T-helper 1 cell treated with Interleukin-12 subunit alpha and Interleukin-12 subunit beta and Interleukin-4 antibody, amounts not matched to agents 30 ng/mL and 1 ng/mL, for 36 hours (primary cell): ENCODE measurements at regions not wholly inside any gene's neighbourhood (a gene's known extent, or its start where the extent isn't known, plus 50 kb on each side); places are given as distances from the start of the nearest gene placed in this dataset.

Experiments
- intact Hi-C: fragments of 100-400 bp; cut with micrococcal nuclease; formaldehyde crosslinking; loops from one replicate; pipeline ENCODE4 v1.15.1; 2024

DNA sequence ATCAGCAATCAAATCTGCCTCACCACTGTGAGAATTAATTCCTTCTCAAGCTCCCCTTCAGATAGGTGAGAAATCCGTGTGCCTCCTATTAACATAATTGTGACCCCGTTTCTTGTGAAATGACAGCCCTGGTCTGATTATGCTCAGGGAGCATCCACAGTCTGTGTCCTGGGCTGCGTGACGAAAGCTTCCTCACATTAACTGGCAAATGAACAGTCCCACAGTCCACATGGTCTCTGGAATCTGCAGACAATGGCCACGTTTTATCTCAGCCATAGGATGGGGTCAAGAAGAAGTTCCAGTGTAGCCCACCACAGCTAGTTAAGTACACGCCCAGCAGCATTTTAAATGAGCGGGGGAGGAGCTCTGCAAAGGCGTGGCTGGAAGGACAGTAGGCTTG, 229.2 kb downstream of the RPS24 start:
- intact Hi-C loops = no loop called here

DNA sequence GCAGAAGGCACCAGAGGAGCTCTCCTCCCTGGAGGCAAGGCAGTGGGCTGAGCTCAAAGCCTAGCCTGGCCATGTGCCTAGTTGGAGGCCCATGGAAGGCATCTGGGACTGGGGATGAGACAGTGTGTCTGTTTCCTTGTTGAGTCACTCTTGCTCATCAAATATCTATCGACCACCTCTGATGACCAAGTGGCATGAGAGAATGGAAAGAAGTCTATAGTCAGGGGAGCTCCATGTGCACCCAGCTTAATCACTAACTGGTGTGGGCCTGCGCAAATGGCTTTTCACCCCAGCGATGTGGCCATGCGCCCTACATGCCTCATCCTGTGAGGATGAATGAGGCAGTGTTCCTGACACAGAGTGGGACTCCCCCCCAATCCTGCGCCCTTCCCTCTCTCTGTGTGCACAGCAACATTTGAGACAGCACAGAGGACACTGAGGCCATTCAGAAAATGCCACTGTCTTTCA, 229.9 kb downstream of the RPS24 start:
- intact Hi-C loops = no loop called here

DNA sequence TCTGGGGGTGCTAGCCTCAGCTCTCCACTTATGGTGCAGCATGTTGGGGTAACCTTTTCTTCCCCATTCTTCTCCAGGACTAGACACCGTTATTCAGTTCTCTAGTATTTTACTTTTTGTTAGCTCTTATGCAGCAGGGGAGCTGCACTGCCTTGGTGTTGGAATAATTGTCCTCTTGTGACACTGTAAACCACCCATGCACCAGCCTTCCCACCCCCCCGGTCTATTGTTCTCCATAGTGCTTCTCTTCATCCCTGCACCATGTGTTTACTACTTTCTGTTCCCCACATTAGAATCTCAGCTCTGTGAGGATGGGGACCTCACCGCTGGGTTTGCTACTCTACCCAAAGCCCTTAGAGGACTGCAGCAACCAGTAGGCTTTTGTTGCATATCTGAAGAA, 230.7 kb downstream of the RPS24 start:
- intact Hi-C loops = no loop called here

DNA sequence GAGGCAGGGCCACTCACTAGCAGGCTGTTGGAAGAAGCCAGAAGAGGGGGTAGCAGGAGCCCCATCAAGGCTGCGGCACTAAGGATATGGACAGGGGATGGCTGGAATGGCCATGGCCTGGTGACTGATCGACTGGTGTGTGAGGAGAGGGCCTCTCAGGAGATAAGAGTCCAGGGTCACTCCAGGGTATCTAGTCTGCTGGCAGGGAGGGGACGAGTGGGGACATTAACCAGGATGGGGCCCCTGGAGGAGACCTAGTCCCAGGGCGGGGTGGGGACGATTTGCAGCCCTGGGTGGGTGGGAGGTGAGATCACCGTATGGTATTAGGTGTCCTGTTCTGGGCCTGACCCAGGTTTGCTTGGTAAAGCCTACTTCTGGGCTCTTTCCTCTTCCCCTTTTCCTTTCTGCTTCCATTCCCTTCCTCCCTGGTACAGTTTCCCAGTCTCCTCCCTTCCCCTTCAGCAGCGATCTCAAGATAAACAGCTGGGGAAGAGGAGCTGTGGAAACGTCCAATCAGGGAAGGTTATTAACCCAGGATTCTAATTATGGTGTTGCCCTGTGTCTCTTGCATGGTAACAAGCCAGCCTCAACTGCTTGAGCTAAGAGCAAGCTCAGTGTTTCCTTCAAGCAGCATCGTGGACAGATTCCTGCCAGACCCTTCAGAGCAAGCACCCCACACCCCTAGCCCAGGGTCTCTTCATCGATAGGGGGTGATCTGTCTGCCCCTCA, 233.2 kb downstream of the RPS24 start:
- intact Hi-C loops = no loop called here

DNA sequence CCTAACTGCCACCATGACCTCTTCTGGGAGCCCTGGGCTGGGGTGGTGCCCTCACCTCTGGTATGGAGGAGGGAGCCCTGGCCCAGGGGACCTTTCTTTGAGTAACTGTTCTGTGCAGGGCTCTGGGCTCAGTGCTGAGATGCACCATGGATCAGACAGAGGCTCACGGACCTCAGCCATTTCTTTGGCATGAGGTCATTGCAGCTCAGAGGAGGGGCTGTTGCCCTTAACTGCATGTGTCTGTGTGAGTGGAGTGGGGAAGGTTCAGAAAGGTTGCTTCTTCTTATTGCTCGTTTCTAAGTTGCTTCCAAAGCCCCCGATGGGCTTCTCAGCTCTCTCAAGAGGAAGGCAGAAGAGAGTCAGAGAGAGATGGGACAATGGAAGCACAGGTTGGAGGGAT, 233.9 kb downstream of the RPS24 start:
- intact Hi-C loops = no loop called here

DNA sequence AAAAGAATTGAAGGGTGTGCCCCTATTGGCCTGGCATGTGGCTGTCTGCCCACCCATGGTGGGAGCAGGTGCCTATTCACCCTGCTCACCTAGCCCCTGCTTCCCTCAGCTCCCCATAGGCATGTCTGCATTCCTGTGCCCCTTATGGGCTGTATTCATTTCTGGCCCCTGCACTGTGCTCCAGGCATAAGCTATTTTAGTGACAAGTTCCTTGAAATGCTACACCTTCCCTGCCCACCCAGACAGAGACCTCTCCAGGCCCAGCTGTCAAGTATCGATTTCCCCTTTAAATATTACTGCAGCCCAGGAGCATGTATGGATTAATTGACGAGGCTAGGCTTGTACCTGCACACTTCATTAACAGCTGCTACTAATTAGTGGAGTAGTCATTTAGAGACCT, 235.4 kb downstream of the RPS24 start:
- intact Hi-C loops = no loop called here

DNA sequence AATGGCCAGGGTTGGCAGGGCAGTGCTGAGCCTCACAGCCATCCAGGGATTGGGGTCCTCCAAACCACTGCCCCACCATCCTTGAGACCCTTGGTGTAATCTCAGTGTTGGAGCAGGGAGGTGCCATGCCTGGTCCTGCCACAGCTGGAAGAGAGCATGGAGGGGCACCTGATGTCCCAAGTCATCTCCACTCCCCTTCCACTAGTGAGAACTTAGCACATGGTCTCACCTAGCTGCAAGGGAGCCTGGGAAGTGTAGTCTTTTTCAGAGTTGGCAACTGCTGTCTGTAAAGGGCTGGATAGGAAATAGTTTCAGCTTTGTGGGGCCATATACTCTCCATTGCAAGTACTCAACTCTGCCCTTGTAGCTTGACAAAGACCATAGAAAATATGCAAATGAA, 238.7 kb downstream of the RPS24 start:
- intact Hi-C loops = no loop called here

DNA sequence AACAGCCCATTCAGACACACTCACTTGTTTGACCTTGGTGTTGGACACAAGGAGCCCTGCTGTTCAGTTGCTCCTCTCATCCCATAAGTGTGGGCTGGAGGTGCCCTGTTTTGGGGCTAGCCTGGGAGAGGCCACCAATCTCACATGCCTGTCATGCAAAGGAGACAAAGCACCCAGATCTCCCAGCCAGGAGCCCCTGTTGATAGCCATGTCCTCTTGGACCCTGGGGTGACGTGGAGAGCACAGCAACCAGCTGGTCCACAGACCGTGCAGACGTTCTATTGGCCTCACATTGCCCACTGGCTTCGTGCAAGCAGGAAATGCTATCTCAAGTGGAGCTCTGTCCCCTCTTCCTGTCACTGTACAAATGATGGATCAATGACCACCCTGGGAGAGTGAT, 240.8 kb downstream of the RPS24 start:
- intact Hi-C loops = no loop called here

DNA sequence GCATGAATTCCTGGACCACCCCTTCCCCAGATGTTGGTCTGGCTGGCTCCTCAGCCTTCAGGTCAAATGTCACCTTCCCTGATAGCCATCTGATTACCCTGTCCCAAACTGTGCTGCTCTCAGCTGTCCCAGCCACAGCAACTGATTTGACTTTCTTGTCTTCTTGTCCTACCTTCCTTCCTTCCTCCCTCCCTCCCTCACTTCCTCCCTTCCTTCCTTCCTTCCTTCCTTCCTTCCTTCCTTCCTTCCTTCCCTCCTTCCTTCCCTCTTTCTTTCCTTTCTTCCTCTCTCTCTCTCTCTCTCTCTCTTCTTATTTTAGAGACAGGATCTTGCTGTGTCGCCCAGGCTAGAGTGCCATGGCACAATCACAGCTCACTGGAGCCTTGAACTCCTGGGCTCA, 242.5 kb downstream of the RPS24 start:
- intact Hi-C loops = no loop called here

DNA sequence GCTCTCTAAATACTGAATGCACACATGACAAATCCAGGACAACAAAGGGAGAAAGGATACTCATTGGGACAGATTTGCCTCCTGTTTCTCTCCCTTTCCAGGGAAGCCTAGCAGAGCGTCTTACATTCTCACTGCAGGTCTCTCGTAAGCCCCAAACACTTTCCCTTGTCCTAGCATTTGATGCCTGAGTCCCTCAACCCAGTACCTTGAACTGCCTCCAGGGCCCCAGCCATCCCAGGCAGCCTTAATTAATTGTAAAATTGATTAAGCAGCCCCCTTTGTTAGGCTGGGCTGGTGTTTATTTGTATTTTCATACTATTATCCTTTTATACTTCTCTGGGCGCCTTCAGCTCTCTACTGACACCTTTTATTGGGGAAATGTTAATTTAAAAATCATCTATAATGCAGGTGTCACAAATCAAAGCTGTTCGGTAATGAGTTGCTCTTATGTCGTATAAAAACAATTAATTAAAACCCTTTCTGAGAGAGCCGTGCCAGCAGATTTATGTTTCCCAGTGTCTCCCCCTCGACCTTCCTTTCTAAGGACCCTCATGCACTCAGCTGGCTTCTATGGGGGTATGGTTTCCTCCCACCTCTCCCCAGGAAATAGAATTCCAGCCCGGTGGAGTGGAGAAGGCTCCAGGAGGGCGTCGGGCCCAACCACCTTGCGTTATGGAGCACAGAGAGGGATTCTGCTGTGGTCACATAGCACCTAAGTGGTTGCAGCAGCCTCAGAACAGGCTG, 243.8 kb downstream of the RPS24 start:
- intact Hi-C loops = no loop called here

DNA sequence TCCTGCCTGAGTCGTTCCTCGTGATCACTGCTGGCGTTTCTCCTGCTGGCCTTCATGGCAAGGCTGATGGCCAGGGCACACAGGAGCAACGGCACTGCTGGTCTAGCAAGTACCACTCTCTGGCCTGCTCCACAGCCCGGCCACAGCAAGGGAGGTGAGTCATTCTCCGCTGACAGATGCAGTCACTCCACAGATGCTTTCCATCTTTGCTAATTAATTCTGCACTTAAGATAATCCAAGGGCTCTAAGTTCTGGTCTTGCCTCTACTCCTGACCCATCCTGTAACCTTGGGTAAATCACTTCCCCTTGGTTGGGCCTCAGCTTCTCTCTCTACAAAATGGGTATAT, 244.4 kb downstream of the RPS24 start:
- intact Hi-C loops = no loop called here

DNA sequence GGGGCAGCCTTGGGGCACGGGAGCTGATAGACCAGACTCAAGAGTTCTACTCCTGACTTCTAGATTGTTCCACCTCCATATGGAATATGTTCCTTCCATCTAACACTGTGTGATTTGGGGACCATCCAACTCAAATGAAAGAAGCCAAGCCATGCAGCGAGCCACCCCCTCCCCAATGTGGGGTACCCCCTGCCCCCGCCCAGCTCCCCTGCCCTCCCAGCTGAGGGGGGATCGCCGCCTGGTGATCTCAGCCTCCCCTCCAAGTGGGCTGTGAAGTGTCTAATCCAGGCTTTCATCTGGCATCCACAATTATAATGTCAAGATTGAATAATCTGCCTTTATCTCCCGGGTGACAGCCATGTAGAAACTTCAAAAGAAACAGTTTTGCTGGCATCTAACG, 246.1 kb downstream of the RPS24 start:
- intact Hi-C loops = no loop called here

DNA sequence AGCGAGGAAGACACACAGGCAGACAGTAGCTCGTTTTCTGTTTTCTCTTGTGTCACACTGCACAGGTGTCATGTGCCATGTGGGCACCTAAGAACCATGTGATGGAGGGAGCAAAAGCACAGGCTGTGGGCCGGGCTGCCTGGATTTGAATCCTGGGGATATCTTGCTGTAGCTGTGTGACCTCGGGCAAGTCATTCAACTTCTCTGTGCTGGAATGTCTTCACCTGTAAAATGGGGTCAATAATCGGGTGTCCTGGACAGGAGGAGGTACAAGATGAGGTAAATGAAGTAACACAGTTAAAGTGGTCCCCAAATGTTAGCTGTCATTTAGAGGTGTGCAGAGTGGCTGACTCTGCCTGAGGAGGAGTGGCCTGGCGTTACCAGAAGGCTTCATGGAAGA, 246.9 kb downstream of the RPS24 start:
- intact Hi-C loops = no loop called here

DNA sequence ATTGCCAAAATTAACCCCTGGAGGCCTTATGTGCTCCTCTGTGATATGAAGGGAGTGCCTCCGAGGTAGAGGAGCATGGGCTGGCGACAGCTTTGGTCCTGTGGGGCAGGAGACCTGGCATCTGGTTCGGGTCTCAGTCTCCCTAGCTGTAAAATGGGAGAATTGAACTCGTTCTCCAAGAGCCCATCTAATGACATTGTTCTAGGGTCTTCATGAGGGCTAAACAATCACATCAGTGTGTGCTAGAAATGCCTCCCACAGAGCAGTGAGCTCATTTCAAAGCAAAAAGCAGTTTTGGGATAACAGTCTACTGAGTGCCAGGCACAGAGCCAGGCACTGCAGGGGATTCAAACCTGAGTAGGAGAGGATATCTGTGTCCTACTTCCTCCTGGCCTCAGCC, 248.0 kb downstream of the RPS24 start:
- intact Hi-C loops = no loop called here

DNA sequence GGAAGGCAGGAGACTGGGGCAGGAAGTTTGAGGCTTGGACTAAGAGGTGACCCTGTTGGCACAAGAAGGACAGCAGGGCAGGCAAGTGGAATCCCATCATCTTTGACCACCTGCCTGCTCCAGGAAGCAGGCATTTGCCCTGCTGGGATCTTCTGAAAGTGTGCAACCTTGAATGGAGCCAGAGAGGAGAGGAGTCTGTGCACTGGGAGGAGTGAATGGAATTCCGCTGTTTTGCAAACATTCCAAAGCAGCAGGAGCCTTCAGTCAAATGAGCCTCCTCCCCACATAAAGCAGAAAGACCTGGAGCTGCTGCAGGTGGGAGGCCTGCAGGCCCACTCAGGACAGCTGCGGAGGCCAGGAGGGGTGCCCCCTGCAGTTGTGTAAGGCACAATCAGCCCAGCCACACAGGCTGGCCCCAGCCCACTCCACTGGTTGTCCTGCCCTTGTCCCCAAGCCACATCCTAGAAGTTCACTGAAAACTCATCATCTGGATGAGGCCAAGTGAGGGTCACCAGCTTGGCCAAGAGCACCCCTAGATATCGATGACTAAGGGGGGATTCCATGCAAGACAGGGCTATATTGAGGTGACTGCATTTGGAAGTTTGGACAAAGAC, 249.5 kb downstream of the RPS24 start:
- intact Hi-C loops = no loop called here

DNA sequence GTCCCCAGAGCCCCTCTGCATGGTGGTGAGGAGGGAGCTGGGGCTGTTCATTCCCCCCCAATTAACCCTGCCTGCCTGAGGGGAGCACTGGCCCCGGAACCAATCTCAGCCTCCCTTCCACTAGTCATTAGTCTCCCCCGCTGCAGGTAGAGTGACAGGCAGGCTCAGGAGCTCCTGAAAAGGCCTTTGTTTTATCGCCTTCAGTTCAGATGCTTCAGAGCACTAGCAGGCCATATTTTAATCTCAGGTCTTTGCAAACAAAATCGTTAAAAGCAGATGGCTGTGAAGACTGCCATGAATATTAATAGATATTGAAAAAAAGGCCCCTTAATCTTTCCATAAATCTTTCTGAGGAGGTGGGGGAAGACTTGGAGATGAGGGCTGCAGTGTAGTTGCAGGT, 250.7 kb downstream of the RPS24 start:
- intact Hi-C loops = no loop called here

DNA sequence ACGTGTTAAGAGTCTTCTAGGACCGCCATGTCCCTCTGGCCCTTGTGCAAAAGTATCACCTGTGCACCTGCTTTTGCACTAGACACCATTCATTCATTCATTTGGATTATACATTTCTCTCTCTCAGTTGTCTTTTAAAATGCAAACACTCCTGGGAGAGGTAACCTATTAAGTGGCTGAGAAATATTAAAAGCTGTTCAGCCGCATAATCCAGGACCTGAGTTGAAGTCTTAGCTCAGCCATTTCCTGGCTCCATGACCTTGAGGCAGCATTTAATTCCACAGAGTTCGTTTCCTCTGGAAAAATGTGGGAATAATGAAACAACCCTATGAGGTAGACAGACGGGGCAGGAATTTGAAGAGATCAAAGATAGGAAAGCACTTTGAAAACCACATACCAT, 251.6 kb downstream of the RPS24 start:
- intact Hi-C loops = no loop called here

DNA sequence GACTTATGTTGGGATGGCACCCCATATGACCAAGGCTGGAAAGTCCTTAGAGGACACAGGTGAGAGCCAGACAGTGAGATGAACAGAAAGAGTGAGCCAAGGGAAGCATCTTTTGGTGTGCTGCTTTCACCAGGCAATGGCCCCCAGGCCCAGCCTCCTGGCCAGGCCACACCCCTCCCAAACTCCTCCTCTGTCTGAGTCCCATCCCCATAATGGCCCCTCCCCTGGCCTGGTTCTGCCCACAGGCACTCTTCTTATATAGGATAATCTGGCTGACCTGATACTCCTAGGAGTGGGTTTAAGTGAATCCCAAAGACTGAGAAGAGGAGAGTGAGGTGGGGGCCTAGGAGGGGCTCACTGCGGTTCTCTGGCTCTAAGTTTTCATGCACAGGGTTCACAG, 252.5 kb downstream of the RPS24 start:
- intact Hi-C loops = no loop called here

DNA sequence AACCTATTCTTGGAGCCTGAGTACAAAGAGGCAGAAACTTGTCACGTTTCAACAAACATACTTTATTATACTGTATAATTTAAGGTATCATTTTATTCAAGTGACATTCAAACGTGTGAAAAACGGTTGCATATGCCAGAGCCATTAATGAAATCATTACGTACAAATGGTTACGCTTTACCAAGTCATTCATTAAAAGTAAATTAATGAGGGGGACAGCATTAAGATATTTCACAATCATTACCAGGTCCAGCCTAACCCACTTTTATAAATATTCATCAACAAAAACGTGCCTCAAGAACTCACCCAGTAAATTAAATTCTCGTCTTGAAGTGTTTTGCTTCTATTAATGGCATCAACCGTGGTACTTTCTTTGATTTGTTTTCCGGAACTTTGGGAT, 253.0 kb downstream of the RPS24 start:
- intact Hi-C loops = no loop called here

DNA sequence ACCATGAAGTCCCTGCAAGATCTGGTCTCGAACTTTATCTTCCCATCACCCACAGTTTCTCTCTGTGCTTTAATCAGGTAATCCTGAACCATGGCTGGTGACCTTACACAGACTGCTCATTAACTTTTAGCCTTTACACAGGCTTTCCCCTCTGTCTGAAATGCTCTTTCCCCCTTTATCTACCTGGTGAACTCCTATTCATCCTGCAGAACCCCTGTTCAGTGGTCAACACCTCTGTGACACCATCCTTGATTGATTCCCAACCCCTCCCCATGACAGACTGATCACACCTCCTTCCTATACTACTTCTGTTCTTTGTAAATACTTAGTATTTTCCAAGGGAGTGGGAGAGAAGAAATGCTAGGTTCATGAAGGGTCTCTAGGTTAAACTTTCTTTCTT, 254.0 kb downstream of the RPS24 start:
- intact Hi-C loops = no loop called here

DNA sequence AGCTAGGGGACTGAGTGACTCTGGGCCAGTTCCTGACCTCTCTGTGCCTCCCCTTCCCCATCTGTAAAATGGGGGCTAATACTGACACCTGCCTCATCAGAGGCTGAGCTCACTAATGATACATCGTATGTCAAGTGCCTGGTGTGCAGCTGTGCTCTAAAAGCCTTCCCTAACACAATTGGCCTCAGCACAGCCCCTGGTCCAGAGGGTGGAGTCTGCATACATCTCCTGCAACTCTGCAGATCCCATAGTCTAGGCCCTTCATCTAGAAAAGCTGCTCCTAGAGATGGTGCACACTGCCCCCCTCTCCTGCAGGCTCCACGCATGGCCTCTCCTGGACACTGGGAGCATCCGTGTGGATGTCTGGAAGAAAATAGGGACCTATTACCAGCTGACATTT, 255.0 kb downstream of the RPS24 start:
- intact Hi-C loops = no loop called here

DNA sequence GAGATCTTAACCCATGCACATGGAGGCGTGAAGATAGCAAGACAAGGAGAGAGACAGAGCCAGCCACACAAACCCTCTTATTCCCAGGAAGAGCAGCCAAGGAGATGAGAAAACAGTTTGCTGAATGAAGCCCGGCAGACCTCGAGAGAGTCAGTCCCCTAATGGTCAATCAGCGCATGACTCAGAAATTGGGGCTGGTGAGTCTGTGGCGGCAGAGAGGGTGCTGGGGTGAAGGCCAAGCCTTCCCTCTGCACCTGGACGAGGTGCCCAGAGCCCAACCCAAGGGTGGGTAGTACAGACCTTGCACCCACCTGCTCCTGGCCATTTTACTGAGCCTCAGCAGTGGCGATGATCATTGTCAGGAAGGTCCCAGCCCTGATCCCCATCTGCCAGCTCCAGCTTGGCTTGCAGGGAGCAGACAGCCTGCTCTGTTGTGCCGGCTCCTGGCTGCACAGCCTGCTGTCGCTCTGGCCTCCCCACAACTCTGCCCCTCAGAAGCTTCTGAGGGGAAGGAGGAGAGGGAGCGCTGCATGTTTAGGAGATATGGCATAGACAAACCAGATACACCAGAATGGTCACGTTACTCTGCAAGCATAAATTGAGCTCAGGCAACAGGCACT, 256.6 kb downstream of the RPS24 start:
- intact Hi-C loops = no loop called here
